PC-3 (cell line): ENCODE measurements at regions not wholly inside any gene's neighbourhood (a gene's known extent, or its start where the extent isn't known, plus 50 kb on each side); places are given as distances from the start of the nearest gene placed in this dataset.

Source experiments
- ATAC-seq: fragments of 200-7000 bp; cut with Tn5 transposase; 2 replicates; pipeline ENCODE4 v1.9.1; 2020; ENCODE audit warnings: mild to moderate bottlenecking, moderate library complexity
- BruUV-seq: library from RNA; stranded (reverse); fragments of 400-500 nt; replicated peaks from 2 replicates; lab custom pipeline; 2021; lab: Mats Ljungman, UMichigan
- CTCF ChIA-PET: fragments of 300-600 bp; sonication (Branson Sonifier 250); formaldehyde crosslinking; loops from one replicate; lab custom pipeline; 2022; ENCODE audit warnings: antibody characterized with exemption; lab: Charles Lee
- POLR2A ChIA-PET: fragments of 300-600 bp; sonication (Branson Sonifier 250); formaldehyde crosslinking; loops from one replicate; lab custom pipeline; 2022; ENCODE audit warnings: antibody characterized with exemption; ENCODE audit not compliant: unreplicated experiment; lab: Charles Lee
- DNase-seq: peaks from one replicate; pipeline ENCODE4 v3.0.0-alpha.2; 2015
- H2AFZ ChIP-seq: fragments of 300-600 bp; sonication (generic); 2 replicates; pipeline ENCODE4 v1.6.0; 2016; ENCODE audit warnings: antibody characterized with exemption, low read length
- H3F3A ChIP-seq: fragments of 300-600 bp; sonication (generic); one replicate; pipeline ENCODE4 v1.6.0; 2017; ENCODE audit warnings: antibody characterized with exemption, low read length, control low read depth, mild to moderate bottlenecking; ENCODE audit not compliant: unreplicated experiment
- H3K27ac ChIP-seq: fragments of 300-600 bp; sonication (generic); 2 replicates; pipeline ENCODE4 v1.5.1; 2016; ENCODE audit warnings: mild to moderate bottlenecking, low read length
- H3K27me3 ChIP-seq: fragments of 300-600 bp; sonication (generic); 2 replicates; pipeline ENCODE4 v1.6.1; 2016; ENCODE audit warnings: low read length, mixed read lengths
- H3K36me3 ChIP-seq: fragments of 300-600 bp; sonication (generic); 2 replicates; pipeline ENCODE4 v1.6.1; 2016; ENCODE audit warnings: low read depth, mixed run types, low read length, mixed read lengths
- H3K4me1 ChIP-seq: fragments of 300-600 bp; sonication (generic); 2 replicates; pipeline ENCODE4 v1.5.1; 2016; ENCODE audit warnings: low read length; ENCODE audit not compliant: insufficient read depth
- H3K4me2 ChIP-seq: fragments of 300-600 bp; sonication (generic); 2 replicates; pipeline ENCODE4 v1.6.0; 2016; ENCODE audit warnings: low read length
- H3K4me3 ChIP-seq: fragments of 300-600 bp; sonication (generic); 2 replicates; pipeline ENCODE4 v1.5.1; 2016; ENCODE audit warnings: mild to moderate bottlenecking, low read length, mixed read lengths
- H3K79me2 ChIP-seq: fragments of 300-600 bp; sonication (generic); 2 replicates; pipeline ENCODE4 v1.6.1; 2017; ENCODE audit warnings: low read length, mixed read lengths
- H3K9ac ChIP-seq: fragments of 300-600 bp; sonication (generic); 2 replicates; pipeline ENCODE4 v1.6.0; 2016; ENCODE audit warnings: mild to moderate bottlenecking, low read length
- H3K9me2 ChIP-seq: fragments of 300-600 bp; sonication (generic); replicated peaks from 2 replicates; pipeline ENCODE4 v1.6.1; 2016; ENCODE audit warnings: mixed run types, low read length, mixed read lengths
- H3K9me3 ChIP-seq: fragments of 300-600 bp; sonication (generic); 2 replicates; pipeline ENCODE4 v1.6.1; 2016; ENCODE audit warnings: low read length, mixed read lengths
- H4K20me1 ChIP-seq: fragments of 300-600 bp; sonication (generic); 2 replicates; pipeline ENCODE4 v1.6.1; 2016; ENCODE audit warnings: low read length, mixed read lengths
- EZH2 ChIP-seq: fragments of 300-600 bp; sonication (generic); IDR thresholded peaks from one replicate; pipeline ENCODE4 v1.6.1; 2017; ENCODE audit warnings: antibody characterized with exemption, mild to moderate bottlenecking, low read length; ENCODE audit not compliant: unreplicated experiment
- EZH2phosphoT487 ChIP-seq: fragments of 300-600 bp; sonication (generic); IDR thresholded peaks from 2 replicates; pipeline ENCODE4 v1.6.1; 2018; ENCODE audit warnings: mild to moderate bottlenecking, antibody characterized with exemption, low read length, borderline replicate concordance
- intact Hi-C: fragments of 100-400 bp; cut with micrococcal nuclease; formaldehyde crosslinking; loops from 2 replicates; pipeline ENCODE4 v1.9.0; 2023
- TF ChIP-seq, protein P1 (sequence below): fragments of 300-600 bp; sonication (generic); conservative IDR thresholded peaks from 2 replicates; pipeline ENCODE4 v1.5.1; 2017; ENCODE audit warnings: antibody characterized with exemption, low read depth, mild to moderate bottlenecking, low read length

DNA sequence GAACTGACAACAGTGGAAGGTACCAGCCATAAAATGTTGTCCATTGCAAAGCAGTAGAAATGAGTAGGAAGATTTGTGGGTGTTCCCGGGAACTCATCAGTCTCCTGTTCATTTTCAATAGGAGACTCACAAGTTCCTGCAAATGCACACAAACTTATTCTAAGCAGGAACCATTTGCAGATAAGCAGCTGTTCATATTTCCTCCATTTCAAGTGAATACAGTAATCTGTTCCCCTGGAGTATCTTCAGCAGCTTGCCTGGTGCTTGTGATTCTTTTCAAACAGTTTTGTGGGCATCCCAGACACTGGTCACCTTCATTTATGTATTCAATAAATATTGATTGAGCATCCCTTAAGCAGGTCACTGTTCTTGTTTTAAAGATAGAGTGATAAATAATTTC is 1315.5 kb upstream of the C9orf72 start:
- Histone ChIP-seq H3K36me3 (no peaks in the 10 kb centered on the region), H3F3A (no peaks in the 10 kb centered on the region), H3K79me2 (no peaks in the 10 kb centered on the region), H2AFZ (no peak overlapping the region), H3K4me2 (no peak overlapping the region), H3K4me3 (no peak overlapping the region), H4K20me1 (no peaks in the 10 kb centered on the region), H3K27me3 (no peaks in the 10 kb centered on the region), H3K9ac (no peak overlapping the region), H3K9me3 (no peaks in the 10 kb centered on the region), H3K27ac (no peak overlapping the region), H3K9me2 (no peaks in the 10 kb centered on the region), H3K4me1 (peaks cover 11% of the 10 kb centered on the region)
- TF ChIP-seq, protein P1, sequence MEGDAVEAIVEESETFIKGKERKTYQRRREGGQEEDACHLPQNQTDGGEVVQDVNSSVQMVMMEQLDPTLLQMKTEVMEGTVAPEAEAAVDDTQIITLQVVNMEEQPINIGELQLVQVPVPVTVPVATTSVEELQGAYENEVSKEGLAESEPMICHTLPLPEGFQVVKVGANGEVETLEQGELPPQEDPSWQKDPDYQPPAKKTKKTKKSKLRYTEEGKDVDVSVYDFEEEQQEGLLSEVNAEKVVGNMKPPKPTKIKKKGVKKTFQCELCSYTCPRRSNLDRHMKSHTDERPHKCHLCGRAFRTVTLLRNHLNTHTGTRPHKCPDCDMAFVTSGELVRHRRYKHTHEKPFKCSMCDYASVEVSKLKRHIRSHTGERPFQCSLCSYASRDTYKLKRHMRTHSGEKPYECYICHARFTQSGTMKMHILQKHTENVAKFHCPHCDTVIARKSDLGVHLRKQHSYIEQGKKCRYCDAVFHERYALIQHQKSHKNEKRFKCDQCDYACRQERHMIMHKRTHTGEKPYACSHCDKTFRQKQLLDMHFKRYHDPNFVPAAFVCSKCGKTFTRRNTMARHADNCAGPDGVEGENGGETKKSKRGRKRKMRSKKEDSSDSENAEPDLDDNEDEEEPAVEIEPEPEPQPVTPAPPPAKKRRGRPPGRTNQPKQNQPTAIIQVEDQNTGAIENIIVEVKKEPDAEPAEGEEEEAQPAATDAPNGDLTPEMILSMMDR, result no peak
- TF ChIP-seq EZH2, result no peak
- no peak for TF ChIP-seq EZH2phosphoT487
- no peak for ATAC-seq
- ChIA-PET CTCF (no interaction called here), POLR2A (no interaction called here)
- intact Hi-C loops, result no loop called here
- no TSS peak for BruUV-seq
- no peak for DNase-seq

DNA sequence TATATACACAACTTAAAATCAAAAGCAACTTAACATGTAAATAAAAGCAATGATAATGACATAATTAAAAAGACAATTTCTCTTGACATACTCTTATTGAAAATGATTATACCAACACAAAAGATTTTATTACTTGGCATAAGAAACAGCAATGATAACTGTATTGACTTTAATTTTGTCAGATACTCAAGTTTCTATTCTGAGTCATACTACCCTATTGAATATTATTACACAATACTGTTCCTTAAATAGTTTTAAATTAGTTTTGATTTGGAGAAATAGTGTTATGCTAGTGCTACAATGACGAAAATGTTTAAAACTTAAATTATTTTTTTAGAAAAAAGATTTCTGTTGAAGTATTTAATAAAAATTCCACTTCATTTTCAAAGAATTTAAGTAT is 1319.3 kb upstream of the C9orf72 start:
- CTCF ChIA-PET, result no interaction called here
- no peak for TF ChIP-seq EZH2
- TF ChIP-seq EZH2phosphoT487, result no peak
- TF ChIP-seq, protein P1, result no peak

DNA sequence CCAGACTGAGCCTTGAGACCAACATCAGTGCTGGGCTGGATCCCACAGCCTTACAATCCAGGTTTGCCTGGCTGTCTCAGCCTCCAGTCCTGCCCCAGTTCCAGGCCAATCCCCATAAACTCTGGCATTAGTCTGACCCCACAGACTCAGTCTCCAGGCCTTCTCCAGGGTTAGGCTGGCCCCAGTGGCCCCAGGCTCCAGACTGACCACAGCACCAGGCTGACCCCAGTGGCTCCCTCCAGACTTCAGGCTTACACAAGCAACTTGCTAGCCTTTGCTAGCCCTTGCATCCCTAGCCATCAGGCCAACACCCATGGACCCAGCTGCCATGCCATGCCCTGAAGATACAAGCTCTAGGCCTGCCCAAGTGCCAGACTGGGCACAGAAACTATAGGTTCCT is 1326.0 kb upstream of the C9orf72 start:
- Histone ChIP-seq H3K9ac (no peak overlapping the region), H2AFZ (no peak overlapping the region), H4K20me1 (no peaks in the 10 kb centered on the region), H3K27ac (no peak overlapping the region), H3K9me2 (no peaks in the 10 kb centered on the region), H3K4me2 (no peak overlapping the region), H3K79me2 (no peaks in the 10 kb centered on the region), H3K4me1 (no peaks in the 10 kb centered on the region), H3K4me3 (no peak overlapping the region), H3K27me3 (no peaks in the 10 kb centered on the region), H3F3A (no peaks in the 10 kb centered on the region), H3K9me3 (no peaks in the 10 kb centered on the region), H3K36me3 (no peaks in the 10 kb centered on the region)
- ChIA-PET POLR2A (no interaction called here), CTCF (no interaction called here)
- BruUV-seq, result no TSS peak
- DNase-seq (no peak), ATAC-seq (no peak)
- TF ChIP-seq EZH2phosphoT487 (no peak), EZH2 (no peak)
- TF ChIP-seq, protein P1, result no peak
- intact Hi-C loops, result no loop called here

More for the DNA sequence above, 1319.3 kb upstream of the C9orf72 start:
- H3K4me2 ChIP-seq, result peak overlapping the region; percentile 18; the same call in 1 of the 2 replicates
- BruUV-seq, result no TSS peak
- H3K27ac ChIP-seq, result no peak overlapping the region
- H2AFZ ChIP-seq, result no peak overlapping the region
- no peaks in the 10 kb centered on the region for H3F3A ChIP-seq
- no peaks in the 10 kb centered on the region for H3K79me2 ChIP-seq
- POLR2A ChIA-PET, result no interaction called here
- no peaks in the 10 kb centered on the region for H3K36me3 ChIP-seq
- peak; percentile 49 for DNase-seq
- intact Hi-C loops, result no loop called here
- no peaks in the 10 kb centered on the region for H4K20me1 ChIP-seq
- H3K9ac ChIP-seq, result no peak overlapping the region
- no peaks in the 10 kb centered on the region for H3K9me2 ChIP-seq
- H3K27me3 ChIP-seq, result no peaks in the 10 kb centered on the region
- H3K4me1 ChIP-seq, result peaks cover 11% of the 10 kb centered on the region
- no peak overlapping the region for H3K4me3 ChIP-seq
- ATAC-seq, result peak; percentile 27; the same call in 1 of the 2 replicates
- no peaks in the 10 kb centered on the region for H3K9me3 ChIP-seq
